SK-N-MC (cell line): ENCODE measurements at regions not wholly inside any gene's neighbourhood (a gene's known extent, or its start where the extent isn't known, plus 50 kb on each side); places are given as distances from the start of the nearest gene placed in this dataset.

Experiments used
- DNase-seq: peaks from one replicate; pipeline ENCODE4 v3.0.0-alpha.2; 2011; ENCODE audit warnings: low read depth, low spot score
- H3K27ac ChIP-seq: fragments of 200-600 bp; sonication (generic); 2 replicates; pipeline ENCODE4 v1.5.1; 2016; ENCODE audit warnings: mixed run types
- H3K36me3 ChIP-seq: fragments of 200-600 bp; sonication (generic); 2 replicates; pipeline ENCODE4 v1.6.1; 2017; ENCODE audit warnings: antibody characterized with exemption, low read length, mixed read lengths; ENCODE audit not compliant: insufficient read depth
- H3K4me3 ChIP-seq: fragments of 200-600 bp; sonication (generic); 2 replicates; pipeline ENCODE4 v1.5.1; 2016
- H3K9ac ChIP-seq: fragments of 200-600 bp; sonication (generic); 2 replicates; pipeline ENCODE4 v1.8.0; 2017; ENCODE audit warnings: mixed run types, mixed read lengths; ENCODE audit not compliant: insufficient read length
- H3K9me3 ChIP-seq: fragments of 200-600 bp; sonication (generic); 2 replicates; pipeline ENCODE4 v1.6.1; 2017; ENCODE audit warnings: low read depth, mild to moderate bottlenecking, antibody characterized with exemption, low read length, moderate library complexity, mixed read lengths
- EZH2 ChIP-seq: fragments of 200-600 bp; sonication (generic); IDR thresholded peaks from one replicate; pipeline ENCODE4 v1.6.1; 2017; ENCODE audit warnings: antibody characterized with exemption
- FOXP2 ChIP-seq: optimal IDR thresholded peaks from 2 replicates; pipeline ENCODE3; 2011; ENCODE audit warnings: mild to moderate bottlenecking, moderate library complexity; ENCODE audit not compliant: insufficient read depth; ENCODE audit errors: extremely low read length, control extremely low read depth
- POLR2AphosphoS5 ChIP-seq: IDR thresholded peaks from 2 replicates; pipeline ENCODE4 v1.6.1; 2012; ENCODE audit warnings: mild to moderate bottlenecking, low read depth, low read length, borderline replicate concordance

DNA sequence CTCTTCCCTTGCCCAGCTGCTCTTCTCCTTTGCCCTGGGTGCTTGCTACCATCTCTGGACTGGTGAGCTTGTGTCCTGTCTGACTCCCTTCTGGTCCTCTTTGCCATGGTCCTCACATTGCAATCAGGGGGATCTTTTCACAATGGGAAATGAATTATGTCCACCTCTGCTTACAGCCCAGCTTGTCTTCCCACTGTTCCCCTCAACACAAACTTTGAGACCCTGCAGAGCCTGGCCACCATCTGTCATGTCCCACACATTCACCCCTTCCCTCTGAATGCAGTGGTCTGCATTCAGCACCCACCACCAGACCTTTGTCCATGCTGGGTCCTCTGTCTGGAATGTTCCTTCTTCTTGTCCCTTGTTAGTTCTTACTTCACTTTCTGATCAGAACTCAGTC is 100.5 kb downstream of the ABHD5 start:
- Histone ChIP-seq H3K4me3 (no peak overlapping the region), H3K9me3 (no peaks in the 10 kb centered on the region), H3K9ac (no peak overlapping the region), H3K36me3 (no peaks in the 10 kb centered on the region), H3K27ac (no peak overlapping the region)
- TF ChIP-seq POLR2AphosphoS5 (no peak), FOXP2 (no peak), EZH2 (no peak)
- no peak for DNase-seq

DNA sequence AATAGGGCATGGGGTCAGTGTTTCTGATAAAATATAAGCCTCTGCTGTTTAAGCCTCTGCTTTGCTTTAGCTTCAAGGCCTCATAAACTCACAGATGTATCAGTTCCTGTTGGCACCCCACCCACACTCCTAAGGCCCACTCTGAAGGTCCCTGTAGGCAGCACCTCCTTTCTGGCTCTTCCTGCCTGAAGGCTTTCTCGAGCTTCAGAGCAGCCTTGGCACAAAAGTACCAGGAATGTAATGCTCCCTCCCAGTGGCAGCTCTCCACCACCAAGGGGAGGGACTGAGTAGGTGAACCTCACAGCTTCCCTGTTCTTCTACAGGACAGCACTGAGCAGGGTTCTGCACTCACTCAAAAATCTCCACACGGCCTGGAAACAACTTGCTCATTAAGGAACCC is 102.2 kb downstream of the ABHD5 start:
- Histone ChIP-seq H3K9ac (no peak overlapping the region), H3K4me3 (no peak overlapping the region), H3K9me3 (no peaks in the 10 kb centered on the region), H3K36me3 (no peaks in the 10 kb centered on the region), H3K27ac (no peak overlapping the region)
- TF ChIP-seq FOXP2: no peak
- no peak for TF ChIP-seq EZH2
- TF ChIP-seq POLR2AphosphoS5: no peak
- no peak for DNase-seq

DNA sequence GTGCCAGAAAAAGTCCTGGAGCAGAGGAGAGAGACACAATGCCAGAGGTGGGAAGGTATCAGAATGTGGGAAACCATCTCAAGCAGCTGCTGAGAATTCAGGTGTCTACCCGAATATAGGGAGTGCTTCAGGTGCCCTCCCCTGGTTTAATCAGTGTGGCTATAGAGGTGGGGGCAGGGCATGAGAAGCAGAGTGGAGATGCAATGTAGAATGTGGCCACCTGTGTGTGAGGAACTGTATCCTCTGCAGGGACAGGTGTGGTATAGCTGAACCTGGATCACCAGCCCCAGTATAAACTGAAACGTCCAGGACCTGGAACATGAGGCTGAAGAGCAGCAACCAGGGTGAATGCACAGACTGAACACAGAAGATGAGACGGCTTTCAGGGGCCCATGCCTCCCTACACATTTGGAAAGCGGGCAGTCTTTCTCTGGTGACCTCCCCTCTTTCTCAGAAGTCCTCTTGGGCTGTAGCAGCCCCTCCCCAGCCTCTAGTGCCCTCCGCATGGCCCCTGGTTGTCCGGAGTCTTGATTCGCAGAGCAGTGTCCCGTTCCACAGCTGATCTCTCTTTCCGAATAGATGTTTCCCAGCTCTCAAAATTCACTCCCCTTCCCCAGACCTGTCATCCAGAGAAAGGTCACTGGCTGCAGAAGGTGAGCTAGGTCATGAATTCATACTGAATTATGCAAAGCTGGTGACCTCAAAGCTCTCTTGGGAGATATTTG is 103.1 kb downstream of the ABHD5 start:
- H3K27ac ChIP-seq: no peak overlapping the region
- no peaks in the 10 kb centered on the region for H3K9me3 ChIP-seq
- no peak overlapping the region for H3K4me3 ChIP-seq
- no peaks in the 10 kb centered on the region for H3K36me3 ChIP-seq
- no peak overlapping the region for H3K9ac ChIP-seq
- TF ChIP-seq EZH2 (no peak), POLR2AphosphoS5 (no peak), FOXP2 (no peak)
- DNase-seq: no peak

DNA sequence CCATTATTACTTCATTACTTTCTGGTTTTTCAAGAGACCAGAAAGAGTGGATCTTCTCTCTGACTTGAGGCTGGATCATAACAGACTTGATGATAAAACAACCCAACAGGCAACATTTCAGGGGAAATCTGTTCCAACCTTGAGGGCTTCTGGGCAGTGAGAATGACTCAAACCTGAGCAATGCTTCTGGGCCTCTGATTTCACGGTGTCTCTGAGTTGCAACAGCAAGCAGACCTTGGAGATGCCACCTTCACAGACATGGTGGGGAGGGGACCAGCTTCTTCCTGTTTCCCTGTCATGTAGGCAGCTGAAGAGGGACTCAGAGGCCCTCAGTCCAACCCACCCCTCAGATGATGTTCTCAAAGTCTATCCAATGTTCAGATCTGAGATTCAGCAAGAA is 104.0 kb downstream of the ABHD5 start:
- Histone ChIP-seq H3K4me3 (no peak overlapping the region), H3K27ac (no peak overlapping the region), H3K36me3 (no peaks in the 10 kb centered on the region), H3K9ac (no peak overlapping the region), H3K9me3 (no peaks in the 10 kb centered on the region)
- DNase-seq: no peak
- TF ChIP-seq EZH2 (no peak), FOXP2 (no peak)

DNA sequence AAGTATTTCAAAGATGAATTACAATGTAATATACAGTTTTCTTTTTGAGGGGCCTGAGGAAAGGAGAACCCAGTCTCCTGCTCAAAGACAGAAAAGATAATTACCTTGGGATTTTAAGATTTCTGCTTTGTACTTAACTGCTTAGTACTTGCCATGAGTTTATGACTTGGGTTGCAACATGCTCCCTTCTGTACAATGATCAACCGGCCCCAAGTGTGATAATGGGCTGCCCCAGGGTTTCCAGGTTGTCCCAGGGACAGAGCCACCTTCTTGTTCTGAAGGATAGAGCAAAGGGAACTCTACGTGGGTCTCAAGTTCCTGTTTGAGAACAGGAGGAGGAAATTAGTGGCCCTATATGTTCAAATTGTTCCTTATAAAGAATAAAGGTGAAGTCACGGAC is 104.8 kb downstream of the ABHD5 start:
- H3K36me3 ChIP-seq: no peaks in the 10 kb centered on the region
- no peak overlapping the region for H3K9ac ChIP-seq
- H3K4me3 ChIP-seq: no peak overlapping the region
- no peak for DNase-seq
- H3K27ac ChIP-seq: no peak overlapping the region
- TF ChIP-seq FOXP2 (no peak), POLR2AphosphoS5 (no peak), EZH2 (no peak)
- H3K9me3 ChIP-seq: no peaks in the 10 kb centered on the region

DNA sequence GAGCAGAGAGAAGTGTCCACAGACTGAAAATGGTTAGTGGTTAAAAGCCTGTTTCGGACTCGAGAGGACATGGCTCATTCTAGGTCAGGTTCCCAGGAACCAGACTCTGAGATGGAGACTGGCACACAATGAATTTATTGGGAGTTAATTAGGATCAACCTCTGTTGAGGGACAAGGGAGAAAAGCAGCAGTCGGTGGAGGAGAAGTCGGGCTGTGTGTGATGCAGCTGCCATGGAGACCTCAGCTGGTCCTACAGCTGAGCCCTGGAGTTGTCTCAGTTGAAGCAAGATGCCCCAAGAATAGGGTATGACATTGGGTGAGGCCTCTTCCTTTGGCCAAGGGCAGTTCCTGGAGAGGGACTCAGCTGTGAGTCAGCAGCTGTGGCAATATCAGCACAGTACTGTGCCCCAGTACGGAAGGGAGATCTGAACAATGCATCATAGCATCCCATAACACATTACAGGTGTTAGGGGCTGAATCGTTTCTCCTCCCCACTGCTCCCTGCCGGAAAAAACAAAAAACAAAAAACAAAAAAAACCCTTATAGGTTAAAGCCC is 105.4 kb downstream of the ABHD5 start:
- DNase-seq: no peak
- Histone ChIP-seq H3K36me3 (no peaks in the 10 kb centered on the region), H3K27ac (no peak overlapping the region), H3K4me3 (no peak overlapping the region), H3K9ac (no peak overlapping the region), H3K9me3 (no peaks in the 10 kb centered on the region)
- TF ChIP-seq FOXP2: no peak
- TF ChIP-seq EZH2: no peak
- TF ChIP-seq POLR2AphosphoS5: no peak

DNA sequence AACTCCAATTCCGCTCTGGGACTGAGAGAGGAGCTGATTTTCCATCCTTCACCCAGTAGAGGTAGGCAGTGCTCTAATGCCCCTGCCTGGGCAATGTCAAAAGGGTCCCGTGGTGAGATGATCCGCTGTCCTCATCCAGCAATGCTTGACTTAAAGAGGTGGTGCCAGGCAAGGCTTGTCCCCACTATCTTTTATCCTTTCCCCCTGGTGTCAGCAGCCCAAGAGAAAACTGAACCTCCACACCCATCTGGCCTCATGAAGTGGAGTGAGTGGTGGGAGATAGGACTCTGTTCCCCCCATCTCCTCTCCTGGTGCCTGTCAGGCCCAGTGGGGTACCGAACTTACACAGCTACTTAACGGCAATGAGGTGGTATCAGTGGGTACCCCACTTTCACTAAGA is 107.1 kb downstream of the ABHD5 start:
- H3K9ac ChIP-seq: no peak overlapping the region
- H3K9me3 ChIP-seq: no peaks in the 10 kb centered on the region
- no peak for TF ChIP-seq EZH2
- no peak for TF ChIP-seq FOXP2
- no peak for TF ChIP-seq POLR2AphosphoS5
- no peak for DNase-seq
- H3K36me3 ChIP-seq: no peaks in the 10 kb centered on the region
- H3K27ac ChIP-seq: no peak overlapping the region
- no peak overlapping the region for H3K4me3 ChIP-seq

DNA sequence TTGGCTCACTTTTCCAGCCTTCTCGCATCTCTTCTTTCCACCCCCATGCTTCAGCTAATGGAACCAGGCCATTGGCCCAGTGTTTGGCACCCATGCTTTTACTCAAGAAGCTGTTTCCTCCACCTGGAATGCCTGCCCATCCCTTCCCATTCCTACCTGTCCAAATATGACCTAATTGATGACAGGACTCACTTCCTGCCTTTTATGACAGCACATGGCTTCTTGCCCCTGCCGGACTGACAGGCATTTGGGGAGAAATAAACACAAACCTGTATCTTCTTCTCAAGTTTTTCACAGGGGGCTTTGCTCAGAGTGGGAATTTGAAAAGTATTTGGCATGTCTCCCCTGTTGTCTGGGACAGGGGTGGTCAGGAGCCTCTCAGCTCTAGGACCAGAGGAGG is 120.1 kb downstream of the ABHD5 start:
- Histone ChIP-seq H3K36me3 (no peaks in the 10 kb centered on the region), H3K9me3 (no peaks in the 10 kb centered on the region), H3K27ac (no peak overlapping the region), H3K4me3 (no peak overlapping the region), H3K9ac (no peak overlapping the region)
- TF ChIP-seq EZH2 (no peak), POLR2AphosphoS5 (no peak), FOXP2 (no peak)
- no peak for DNase-seq

DNA sequence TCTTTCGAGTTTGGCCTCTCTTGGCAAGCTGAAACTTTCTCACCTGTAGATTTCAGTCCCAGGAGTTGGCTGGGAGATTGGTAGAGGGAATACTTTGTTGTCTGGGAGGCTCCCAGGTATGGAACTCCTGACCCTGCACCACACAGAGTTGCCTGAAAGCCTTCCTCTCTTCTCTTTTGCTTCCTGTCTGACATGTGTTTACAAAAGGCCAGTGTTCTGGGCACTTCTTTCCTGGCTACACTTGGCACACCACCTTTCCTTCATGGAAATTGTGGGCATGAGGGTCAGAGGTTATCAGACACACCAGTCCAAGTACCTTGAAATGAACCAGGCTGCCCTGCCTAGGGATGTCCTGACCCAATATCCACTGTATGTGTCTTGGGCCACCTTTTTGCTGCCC is 123.7 kb downstream of the ABHD5 start:
- Histone ChIP-seq H3K27ac (no peak overlapping the region), H3K36me3 (no peaks in the 10 kb centered on the region), H3K9me3 (no peaks in the 10 kb centered on the region), H3K4me3 (no peak overlapping the region), H3K9ac (no peak overlapping the region)
- TF ChIP-seq EZH2 (no peak), POLR2AphosphoS5 (no peak), FOXP2 (no peak)
- no peak for DNase-seq
